ENCODE measurements at regions not wholly inside any gene's neighbourhood (a gene's known extent, or its start where the extent isn't known, plus 50 kb on each side); places are given as distances from the start of the nearest gene placed in this dataset.

DNA sequence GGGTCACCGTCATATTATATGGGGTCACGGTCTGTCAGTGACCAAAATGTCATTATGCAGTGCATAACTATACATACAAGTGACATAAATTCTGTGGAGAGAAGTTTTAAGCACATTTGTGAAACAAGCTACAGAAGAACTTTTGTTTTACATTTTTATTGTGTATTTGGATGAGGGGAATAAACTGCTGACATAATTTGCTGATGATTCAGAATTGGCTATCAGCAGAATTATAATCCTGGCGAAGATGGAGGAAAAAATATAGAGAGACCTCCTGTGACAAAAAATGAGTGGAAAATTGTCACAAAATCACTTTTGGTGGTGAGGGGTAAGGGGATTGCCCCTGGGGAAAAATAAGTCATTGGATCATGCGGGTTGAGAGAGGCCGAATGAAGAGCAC is 116.3 kb upstream of the ANKRD55 start:
- no peaks in the 10 kb centered on the region for H3K27me3 ChIP-seq (replicated peaks in 2 of 5; ENCODE audit: control insufficient read depth in 4 of 5, insufficient read depth in 5 of 5, low read length in 4 of 5)
- peaks cover 0 to 4% (median 1%) of the 10 kb centered on the region in 5 experiments for H3K9me3 ChIP-seq (ENCODE audit: control extremely low read depth in 1 of 5, control insufficient read depth in 4 of 5, insufficient read depth in 2 of 5, low read depth in 1 of 5, low read length in 4 of 5)
- H3K4me1 ChIP-seq (ENCODE audit: control extremely low read depth in 1 of 4, control insufficient read depth in 4 of 4, insufficient read depth in 4 of 4, low read length in 3 of 4) = peaks cover 0 to 5% (median 0%) of the 10 kb centered on the region in 4 experiments
- no peak overlapping the region for H3K4me3 ChIP-seq (ENCODE audit: control insufficient read depth in 1 of 7, extremely low read depth in 1 of 7, insufficient read depth in 4 of 7, low read depth in 2 of 7, low read length in 6 of 7)
- POLR2A ChIA-PET = no interaction called here
- no peak for DNase-seq
- CTCF ChIA-PET = no interaction called here
- no peaks in the 10 kb centered on the region for H3K36me3 ChIP-seq (ENCODE audit: control insufficient read depth in 4 of 4, insufficient read depth in 4 of 4, low read length in 3 of 4)
- H3K27ac ChIP-seq (ENCODE audit: insufficient read depth in 1 of 2, low read depth in 1 of 2, low read length in 2 of 2, poor library complexity in 1 of 2, severe bottlenecking in 2 of 2) = no peak overlapping the region
- 100% methylated on average over 2 of the region's 5 CpGs for WGBS (ENCODE audit: insufficient coverage)

DNA sequence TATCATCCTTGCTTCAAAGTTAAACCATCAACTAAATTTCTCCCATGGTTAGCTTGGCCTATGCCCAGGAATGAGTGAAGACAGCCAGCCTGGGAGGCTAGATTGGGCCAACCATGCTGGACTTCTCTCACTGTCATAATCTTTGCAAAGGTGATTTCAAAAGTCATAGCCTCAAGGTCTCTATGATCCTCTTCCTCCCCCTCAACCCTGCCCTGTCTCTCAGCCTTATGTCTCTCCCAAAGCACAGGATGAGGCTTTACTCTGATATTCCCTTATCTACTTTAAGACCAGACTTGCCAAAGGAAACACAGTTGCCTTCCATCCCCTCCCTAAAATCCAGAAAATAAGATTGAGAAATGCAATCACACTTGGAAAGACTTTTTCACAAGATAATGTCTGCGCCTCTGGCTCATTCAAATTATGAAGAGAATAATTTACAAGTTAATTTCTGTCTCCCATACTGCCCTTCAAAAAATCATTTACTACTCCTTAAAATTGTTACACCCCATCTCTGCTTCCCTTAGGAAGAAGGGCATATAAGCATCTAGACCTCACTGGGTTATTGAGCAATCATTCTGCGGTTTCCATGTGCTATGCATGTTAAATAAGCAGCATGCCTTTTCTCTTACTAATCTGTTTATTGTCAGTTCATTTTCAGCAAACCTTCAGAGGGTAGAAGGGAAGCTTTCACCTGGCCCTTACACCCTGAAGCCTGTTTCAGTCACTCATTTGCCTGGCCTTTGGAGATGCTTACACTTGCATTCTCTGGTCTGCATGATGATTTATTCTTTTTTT is 113.8 kb upstream of the ANKRD55 start:
- peak in 1 of 3 donors; percentile 16 for DNase-seq
- ChIA-PET CTCF (no interaction called here), POLR2A (no interaction called here)
- Histone ChIP-seq H3K36me3 (ENCODE audit: control insufficient read depth in 4 of 4, insufficient read depth in 4 of 4, low read length in 3 of 4) (no peaks in the 10 kb centered on the region), H3K4me1 (ENCODE audit: control extremely low read depth in 1 of 4, control insufficient read depth in 4 of 4, insufficient read depth in 4 of 4, low read length in 3 of 4) (no peaks in the 10 kb centered on the region), H3K4me3 (ENCODE audit: control insufficient read depth in 1 of 7, extremely low read depth in 1 of 7, insufficient read depth in 4 of 7, low read depth in 2 of 7, low read length in 6 of 7) (no peak overlapping the region), H3K27ac (ENCODE audit: insufficient read depth in 1 of 2, low read depth in 1 of 2, low read length in 2 of 2, poor library complexity in 1 of 2, severe bottlenecking in 2 of 2) (no peak overlapping the region), H3K9me3 (ENCODE audit: control extremely low read depth in 1 of 5, control insufficient read depth in 4 of 5, insufficient read depth in 2 of 5, low read depth in 1 of 5, low read length in 4 of 5) (peaks cover 0 to 4% (median 1%) of the 10 kb centered on the region in 5 experiments), H3K27me3 (replicated peaks in 2 of 5; ENCODE audit: control insufficient read depth in 4 of 5, insufficient read depth in 5 of 5, low read length in 4 of 5) (no peaks in the 10 kb centered on the region)
- no CpG with 5 or more reads among the region's 2 CpGs for WGBS (ENCODE audit: insufficient coverage)

DNA sequence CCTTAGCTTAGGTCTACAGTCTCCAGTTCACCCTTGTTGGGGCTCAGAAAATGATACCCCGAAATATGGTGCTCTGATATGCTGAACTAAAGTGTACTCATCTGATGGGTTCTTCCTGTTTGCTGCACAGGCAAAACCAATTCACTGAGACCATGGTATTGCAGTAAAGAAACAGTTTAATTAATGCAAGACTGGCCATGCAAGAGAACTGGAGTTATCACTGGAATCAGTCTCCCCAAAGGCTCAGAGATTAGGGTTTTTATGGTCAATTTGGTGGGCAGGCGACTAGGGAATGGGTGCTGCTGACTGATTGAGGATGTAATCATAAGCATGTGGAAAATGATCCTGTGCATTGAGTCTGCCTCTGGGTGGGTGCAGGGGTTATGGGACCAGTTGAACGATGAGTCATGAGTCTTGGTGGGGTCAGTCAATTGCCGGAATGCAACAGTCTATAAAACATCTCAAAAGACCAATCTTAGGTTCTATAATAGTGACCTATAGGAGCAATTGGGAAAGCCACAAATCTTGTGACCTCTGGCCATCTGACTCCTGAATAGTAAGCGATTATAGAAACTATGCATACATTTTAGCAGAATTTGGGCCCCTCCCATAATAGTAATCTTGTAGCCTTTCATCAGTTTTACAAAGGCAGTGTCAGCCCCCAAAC is 113.0 kb upstream of the ANKRD55 start:
- ChIA-PET POLR2A (no interaction called here), CTCF (no interaction called here)
- Histone ChIP-seq H3K4me3 (ENCODE audit: control insufficient read depth in 1 of 7, extremely low read depth in 1 of 7, insufficient read depth in 4 of 7, low read depth in 2 of 7, low read length in 6 of 7) (no peak overlapping the region), H3K4me1 (ENCODE audit: control extremely low read depth in 1 of 4, control insufficient read depth in 4 of 4, insufficient read depth in 4 of 4, low read length in 3 of 4) (no peaks in the 10 kb centered on the region), H3K27me3 (replicated peaks in 2 of 5; ENCODE audit: control insufficient read depth in 4 of 5, insufficient read depth in 5 of 5, low read length in 4 of 5) (no peaks in the 10 kb centered on the region), H3K36me3 (ENCODE audit: control insufficient read depth in 4 of 4, insufficient read depth in 4 of 4, low read length in 3 of 4) (no peaks in the 10 kb centered on the region), H3K9me3 (ENCODE audit: control extremely low read depth in 1 of 5, control insufficient read depth in 4 of 5, insufficient read depth in 2 of 5, low read depth in 1 of 5, low read length in 4 of 5) (peaks cover 0 to 4% (median 1%) of the 10 kb centered on the region in 5 experiments), H3K27ac (ENCODE audit: insufficient read depth in 1 of 2, low read depth in 1 of 2, low read length in 2 of 2, poor library complexity in 1 of 2, severe bottlenecking in 2 of 2) (no peak overlapping the region)
- DNase-seq = no peak
- 97% methylated on average over 4 of the region's 5 CpGs for WGBS (ENCODE audit: insufficient coverage)

DNA sequence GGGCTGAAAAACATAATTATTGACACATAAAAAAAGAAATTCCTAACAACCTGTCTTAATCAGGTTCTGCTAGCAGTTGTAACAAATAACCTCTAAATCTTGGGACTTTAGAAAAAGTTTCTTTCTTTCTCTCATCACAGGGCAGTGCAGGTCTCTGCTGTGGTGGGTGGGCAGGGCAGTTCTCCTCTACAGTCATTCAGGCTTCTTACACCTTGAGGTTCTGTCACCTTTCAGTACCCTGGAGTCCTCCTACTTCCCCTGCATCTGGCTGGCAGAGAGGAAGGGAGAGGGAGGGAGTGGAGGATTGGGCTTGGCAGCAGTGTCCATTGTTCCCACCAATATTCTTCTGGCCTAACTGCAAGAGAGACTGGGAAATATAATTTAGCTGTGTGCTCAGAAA is 112.2 kb upstream of the ANKRD55 start:
- Histone ChIP-seq H3K36me3 (ENCODE audit: control insufficient read depth in 4 of 4, insufficient read depth in 4 of 4, low read length in 3 of 4) (no peaks in the 10 kb centered on the region), H3K4me1 (ENCODE audit: control extremely low read depth in 1 of 4, control insufficient read depth in 4 of 4, insufficient read depth in 4 of 4, low read length in 3 of 4) (no peaks in the 10 kb centered on the region), H3K27me3 (replicated peaks in 2 of 5; ENCODE audit: control insufficient read depth in 4 of 5, insufficient read depth in 5 of 5, low read length in 4 of 5) (no peaks in the 10 kb centered on the region), H3K4me3 (ENCODE audit: control insufficient read depth in 1 of 7, extremely low read depth in 1 of 7, insufficient read depth in 4 of 7, low read depth in 2 of 7, low read length in 6 of 7) (no peak overlapping the region), H3K27ac (ENCODE audit: insufficient read depth in 1 of 2, low read depth in 1 of 2, low read length in 2 of 2, poor library complexity in 1 of 2, severe bottlenecking in 2 of 2) (no peak overlapping the region), H3K9me3 (ENCODE audit: control extremely low read depth in 1 of 5, control insufficient read depth in 4 of 5, insufficient read depth in 2 of 5, low read depth in 1 of 5, low read length in 4 of 5) (peaks cover 0 to 4% (median 1%) of the 10 kb centered on the region in 5 experiments)
- DNase-seq = no peak
- ChIA-PET POLR2A (no interaction called here), CTCF (no interaction called here)

DNA sequence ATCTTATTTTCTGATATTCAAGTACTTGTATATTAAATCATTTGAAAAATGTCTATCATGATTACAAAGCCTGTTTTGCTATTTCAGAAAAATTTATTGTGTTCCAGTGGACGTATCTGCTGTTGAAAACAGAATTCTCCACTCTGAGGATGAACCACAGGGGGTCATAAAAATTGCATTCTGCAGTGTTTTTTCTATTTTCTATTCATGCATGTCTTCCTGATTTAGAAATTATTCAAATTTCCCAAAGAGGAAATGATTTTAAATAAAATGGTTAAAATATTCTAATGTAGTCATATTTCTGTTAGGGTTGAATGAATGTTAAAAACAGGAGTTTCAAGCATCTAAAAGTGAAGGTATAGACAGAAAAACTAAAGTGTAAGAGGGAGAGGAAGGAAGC is 111.5 kb upstream of the ANKRD55 start:
- no peak overlapping the region for H3K27ac ChIP-seq (ENCODE audit: insufficient read depth in 1 of 2, low read depth in 1 of 2, low read length in 2 of 2, poor library complexity in 1 of 2, severe bottlenecking in 2 of 2)
- H3K4me3 ChIP-seq (ENCODE audit: control insufficient read depth in 1 of 7, extremely low read depth in 1 of 7, insufficient read depth in 4 of 7, low read depth in 2 of 7, low read length in 6 of 7) = no peak overlapping the region
- CTCF ChIA-PET = no interaction called here

DNA sequence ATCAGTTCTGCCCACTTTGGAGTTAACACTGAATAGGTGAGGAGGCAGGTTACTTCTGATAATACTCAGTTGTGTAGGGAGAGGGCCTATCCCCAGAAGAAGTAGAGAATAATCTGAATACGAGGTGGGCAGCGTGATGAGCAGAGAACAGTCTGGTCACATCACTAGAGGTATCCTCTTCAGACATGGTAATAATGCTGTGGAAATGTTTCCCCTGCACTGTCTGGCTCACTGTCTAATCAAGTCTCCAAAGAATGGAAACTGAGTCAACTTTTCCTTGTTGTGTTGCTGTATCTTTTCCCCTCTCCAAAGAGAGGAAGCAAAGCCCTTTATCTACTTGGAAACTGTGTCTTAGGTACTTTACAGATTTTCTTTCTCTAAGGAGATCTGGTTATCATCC is 110.9 kb upstream of the ANKRD55 start:
- ChIA-PET CTCF (no interaction called here), POLR2A (no interaction called here)
- H3K27ac ChIP-seq (ENCODE audit: insufficient read depth in 1 of 2, low read depth in 1 of 2, low read length in 2 of 2, poor library complexity in 1 of 2, severe bottlenecking in 2 of 2) = no peak overlapping the region
- H3K4me3 ChIP-seq (ENCODE audit: control insufficient read depth in 1 of 7, extremely low read depth in 1 of 7, insufficient read depth in 4 of 7, low read depth in 2 of 7, low read length in 6 of 7) = no peak overlapping the region
- H3K27me3 ChIP-seq (replicated peaks in 2 of 5; ENCODE audit: control insufficient read depth in 4 of 5, insufficient read depth in 5 of 5, low read length in 4 of 5) = no peaks in the 10 kb centered on the region
- H3K4me1 ChIP-seq (ENCODE audit: control extremely low read depth in 1 of 4, control insufficient read depth in 4 of 4, insufficient read depth in 4 of 4, low read length in 3 of 4) = no peaks in the 10 kb centered on the region
- no peaks in the 10 kb centered on the region for H3K36me3 ChIP-seq (ENCODE audit: control insufficient read depth in 4 of 4, insufficient read depth in 4 of 4, low read length in 3 of 4)
- DNase-seq = no peak
- 86% methylated on average over 2 of the region's 2 CpGs for WGBS (ENCODE audit: insufficient coverage)
- H3K9me3 ChIP-seq (ENCODE audit: control extremely low read depth in 1 of 5, control insufficient read depth in 4 of 5, insufficient read depth in 2 of 5, low read depth in 1 of 5, low read length in 4 of 5) = peaks cover 0 to 5% (median 1%) of the 10 kb centered on the region in 5 experiments

More for the DNA sequence above, 111.5 kb upstream of the ANKRD55 start:
- no peak for DNase-seq
- H3K27me3 ChIP-seq (replicated peaks in 2 of 5; ENCODE audit: control insufficient read depth in 4 of 5, insufficient read depth in 5 of 5, low read length in 4 of 5) = no peaks in the 10 kb centered on the region
- no peaks in the 10 kb centered on the region for H3K36me3 ChIP-seq (ENCODE audit: control insufficient read depth in 4 of 4, insufficient read depth in 4 of 4, low read length in 3 of 4)
- 100% methylated on average over 1 of the region's 1 CpG for WGBS (ENCODE audit: insufficient coverage)
- no peaks in the 10 kb centered on the region for H3K4me1 ChIP-seq (ENCODE audit: control extremely low read depth in 1 of 4, control insufficient read depth in 4 of 4, insufficient read depth in 4 of 4, low read length in 3 of 4)
- H3K9me3 ChIP-seq (ENCODE audit: control extremely low read depth in 1 of 5, control insufficient read depth in 4 of 5, insufficient read depth in 2 of 5, low read depth in 1 of 5, low read length in 4 of 5) = peaks cover 0 to 4% (median 1%) of the 10 kb centered on the region in 5 experiments
- POLR2A ChIA-PET = no interaction called here

DNA sequence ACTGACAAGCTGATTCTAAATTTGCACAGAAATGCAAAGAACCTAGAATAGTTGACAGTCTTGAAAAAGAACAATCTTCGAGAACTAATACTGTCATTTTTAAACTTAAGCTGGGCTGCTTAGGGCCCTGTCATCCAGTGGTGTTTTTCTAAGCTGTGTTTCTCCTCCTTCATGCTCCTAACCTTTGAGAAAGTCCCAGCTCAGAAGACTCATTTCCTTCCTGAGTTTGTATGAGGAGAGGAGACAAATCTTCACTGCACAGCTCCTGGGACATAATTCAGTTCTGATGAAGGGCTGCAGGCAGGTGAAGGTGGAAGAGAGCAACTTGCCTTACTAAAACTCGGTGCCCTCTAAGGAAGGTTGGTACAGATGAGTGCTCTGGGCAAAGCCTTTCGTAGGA is 109.5 kb upstream of the ANKRD55 start:
- POLR2A ChIA-PET = interaction anchor here (1.3 kb wide), 1 partner anchor 8 kb away, joined by 3 read pairs; no protein-coding TSS in a partner anchor
- WGBS (ENCODE audit: insufficient coverage) = 100% methylated on average over 3 of the region's 3 CpGs
- CTCF ChIA-PET = no interaction called here
- DNase-seq = no peak
- Histone ChIP-seq H3K27ac (ENCODE audit: insufficient read depth in 1 of 2, low read depth in 1 of 2, low read length in 2 of 2, poor library complexity in 1 of 2, severe bottlenecking in 2 of 2) (no peak overlapping the region), H3K27me3 (replicated peaks in 2 of 5; ENCODE audit: control insufficient read depth in 4 of 5, insufficient read depth in 5 of 5, low read length in 4 of 5) (no peaks in the 10 kb centered on the region), H3K4me1 (ENCODE audit: control extremely low read depth in 1 of 4, control insufficient read depth in 4 of 4, insufficient read depth in 4 of 4, low read length in 3 of 4) (no peaks in the 10 kb centered on the region), H3K36me3 (ENCODE audit: control insufficient read depth in 4 of 4, insufficient read depth in 4 of 4, low read length in 3 of 4) (no peaks in the 10 kb centered on the region), H3K9me3 (ENCODE audit: control extremely low read depth in 1 of 5, control insufficient read depth in 4 of 5, insufficient read depth in 2 of 5, low read depth in 1 of 5, low read length in 4 of 5) (peaks cover 0 to 5% (median 1%) of the 10 kb centered on the region in 5 experiments), H3K4me3 (ENCODE audit: control insufficient read depth in 1 of 7, extremely low read depth in 1 of 7, insufficient read depth in 4 of 7, low read depth in 2 of 7, low read length in 6 of 7) (no peak overlapping the region)
